Spinal cord (tissue), 9 donors: ENCODE measurements at regions not wholly inside any gene's neighbourhood (a gene's known extent, or its start where the extent isn't known, plus 50 kb on each side); places are given as distances from the start of the nearest gene placed in this dataset.
"Not testable (repeated sequence)": the region's sequence is repeated elsewhere in the genome, so short reads cannot be mapped to it uniquely, and the experiment has no call there.

ENCODE experiments used
- DNase-seq, 6 donors: peaks; one replicate each; pipeline versions ENCODE4 v3.0.0 to v3.0.0-alpha.2; 2013 to 2015; ENCODE audit warnings: low spot score in 6 of 6, low read depth in 4 of 6
- H3K27ac ChIP-seq: one replicate; pipeline ENCODE4 v1.5.1; 2013; ENCODE audit warnings: low read depth, low read length, control low read depth
- H3K27me3 ChIP-seq: one replicate; pipeline ENCODE4 v1.6.1; 2013; ENCODE audit warnings: low read length; ENCODE audit not compliant: control insufficient read depth, insufficient read depth
- H3K36me3 ChIP-seq: one replicate; pipeline ENCODE4 v1.6.1; 2013; ENCODE audit warnings: low read length; ENCODE audit not compliant: control insufficient read depth, insufficient read depth
- H3K4me1 ChIP-seq: one replicate; pipeline ENCODE4 v1.6.1; 2013; ENCODE audit warnings: low read length; ENCODE audit not compliant: control insufficient read depth, insufficient read depth
- H3K4me3 ChIP-seq: one replicate; pipeline ENCODE4 v1.5.1; 2013; ENCODE audit warnings: low read depth, low read length, control low read depth
- H3K9me3 ChIP-seq: one replicate; pipeline ENCODE4 v1.6.1; 2013; ENCODE audit warnings: low read length; ENCODE audit not compliant: control insufficient read depth, insufficient read depth
- WGBS: methylation state at CpG from one replicate; pipeline ENCODE4 v1.1.5; 2013; ENCODE audit warnings: missing lambda C conversion rate; ENCODE audit not compliant: insufficient coverage; 5-methylcytosine and 5-hydroxymethylcytosine counted together
- donor health status: healthy.

DNA sequence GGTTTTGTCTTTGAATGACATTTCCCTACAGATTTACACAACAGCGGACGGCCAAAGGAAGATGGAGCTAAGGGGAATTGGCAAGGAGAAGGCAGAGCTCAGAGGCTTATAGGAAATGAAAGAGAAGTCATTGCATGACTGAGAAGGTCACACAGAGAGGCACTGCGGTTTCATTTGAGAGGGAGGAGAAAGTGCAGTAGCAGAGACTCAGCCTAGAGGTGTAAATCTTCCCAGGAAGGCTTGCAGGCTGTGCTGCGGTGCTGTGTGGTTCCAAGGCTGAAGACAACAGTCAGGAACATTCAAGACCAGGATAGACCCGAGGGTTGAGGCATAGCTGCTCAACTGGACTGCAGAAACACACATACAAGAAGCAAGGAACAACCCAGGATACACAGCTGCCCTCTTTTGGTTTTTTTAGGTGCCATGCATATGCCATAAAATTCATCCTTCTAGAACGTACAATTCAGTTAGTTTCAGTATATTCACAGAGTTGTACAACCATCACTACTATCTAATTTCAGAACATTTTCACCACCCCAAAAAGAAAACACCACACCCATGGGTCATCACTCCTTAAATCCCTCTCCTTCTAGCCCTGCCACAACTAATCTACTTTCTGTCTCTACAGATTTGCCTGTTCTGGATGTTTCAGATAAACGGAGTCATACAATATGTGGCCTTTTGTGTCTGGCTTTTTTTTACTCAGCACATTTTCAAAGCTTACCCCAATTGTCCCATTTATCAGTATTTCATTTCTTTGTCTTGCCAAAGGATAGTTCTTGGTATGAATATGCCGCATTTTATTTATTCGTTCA lies 313.5 kb downstream of the ANAPC1 start:
- H3K36me3 ChIP-seq, H3K9me3 ChIP-seq, H3K4me1 ChIP-seq, H3K4me3 ChIP-seq, H3K27ac ChIP-seq, H3K27me3 ChIP-seq, DNase-seq: not testable (repeated sequence)
- WGBS, result no CpG with 5 or more reads among the region's 9 CpGs

DNA sequence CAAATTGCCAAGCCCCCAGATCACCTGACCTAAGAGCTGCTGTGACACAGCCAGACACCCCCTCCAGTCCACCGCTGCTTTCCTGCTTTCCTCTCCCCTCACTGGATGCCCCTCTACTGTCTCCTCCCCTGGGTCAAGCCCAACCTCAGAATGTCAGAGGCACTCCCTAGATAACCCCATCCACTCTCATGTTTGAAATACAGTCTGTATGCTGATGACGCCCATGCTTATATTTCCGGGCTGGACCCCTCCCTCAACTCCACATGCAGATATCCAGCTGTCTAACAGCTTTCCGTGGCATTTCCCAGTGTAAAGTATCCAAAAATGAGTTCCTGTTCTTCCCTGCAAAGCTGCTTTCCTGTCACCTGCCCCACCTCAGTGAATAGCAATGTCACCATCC lies 309.2 kb downstream of the ANAPC1 start:
- 100% methylated on average over 1 of the region's 4 CpGs for WGBS
- H3K27ac ChIP-seq, H3K4me1 ChIP-seq, H3K27me3 ChIP-seq, H3K36me3 ChIP-seq, H3K4me3 ChIP-seq, DNase-seq, H3K9me3 ChIP-seq: not testable (repeated sequence)

DNA sequence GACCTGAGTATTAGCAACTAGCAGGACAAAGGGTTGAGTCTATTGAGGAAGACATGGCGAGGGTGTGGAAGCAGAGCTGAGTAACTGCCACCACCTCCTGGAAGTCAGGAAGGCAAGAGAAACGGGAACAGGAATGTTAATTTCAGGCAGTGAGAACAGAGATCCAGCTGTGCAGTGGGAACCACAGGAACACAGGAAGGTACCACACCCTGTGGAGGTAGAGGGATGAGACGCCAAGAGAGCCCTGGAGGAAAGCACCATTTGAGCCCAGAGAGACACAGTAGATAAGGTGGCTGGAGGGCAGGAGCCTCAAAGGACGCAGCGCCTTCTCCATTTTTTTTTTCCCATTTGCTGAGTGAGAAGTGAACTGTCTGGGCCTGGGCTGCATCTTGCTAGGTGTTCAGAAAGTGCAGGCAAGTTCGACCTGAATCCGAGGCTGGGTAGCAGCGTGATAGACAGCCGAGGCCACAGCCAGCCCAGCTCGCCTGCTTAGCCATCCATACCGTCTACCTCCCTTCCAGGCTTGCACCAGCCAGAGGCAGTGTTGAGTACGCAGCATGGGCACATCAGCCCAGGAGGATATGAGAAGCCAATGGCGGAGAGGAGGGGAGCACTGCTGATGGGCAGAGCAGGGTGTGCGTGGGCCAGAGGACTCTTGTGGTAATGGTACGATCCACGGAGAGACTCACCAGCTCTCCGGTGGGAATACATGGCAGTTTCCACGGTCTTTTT lies 306.7 kb downstream of the ANAPC1 start:
- H3K36me3 ChIP-seq, H3K9me3 ChIP-seq, DNase-seq, H3K4me3 ChIP-seq, H3K27me3 ChIP-seq, H3K27ac ChIP-seq, H3K4me1 ChIP-seq: not testable (repeated sequence)
- 95% methylated on average over 6 of the region's 18 CpGs for WGBS

GRCh38 chr2:111579500-111580134 lies 304.4 kb downstream of the ANAPC1 start:
- H3K27me3 ChIP-seq, DNase-seq, H3K4me3 ChIP-seq, H3K9me3 ChIP-seq, H3K36me3 ChIP-seq, H3K4me1 ChIP-seq, H3K27ac ChIP-seq: not testable (repeated sequence)
- WGBS, result 94% methylated on average over 4 of the region's 10 CpGs

DNA sequence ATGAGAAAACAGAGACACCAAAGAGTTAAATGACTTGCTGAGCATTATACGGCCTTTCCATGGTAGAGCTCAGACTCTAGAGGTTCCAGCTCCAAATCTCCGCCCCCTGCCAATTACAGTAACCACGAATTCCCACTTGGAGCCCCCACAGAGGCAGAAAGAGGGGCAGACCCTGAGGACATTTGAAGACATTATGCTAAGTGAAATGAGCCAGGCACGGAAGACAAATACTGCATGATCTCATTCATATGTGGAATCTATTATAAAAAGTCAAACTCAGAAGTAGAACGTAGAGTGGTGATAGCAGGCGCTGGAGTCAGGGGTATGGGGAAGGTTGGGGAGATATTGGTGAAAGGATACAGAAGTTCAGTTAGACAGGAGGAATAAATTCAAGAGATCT lies 303.4 kb downstream of the ANAPC1 start:
- H3K4me3 ChIP-seq, H3K36me3 ChIP-seq, H3K4me1 ChIP-seq, DNase-seq, H3K9me3 ChIP-seq, H3K27ac ChIP-seq, H3K27me3 ChIP-seq: not testable (repeated sequence)
- no CpG with 5 or more reads among the region's 6 CpGs for WGBS

DNA sequence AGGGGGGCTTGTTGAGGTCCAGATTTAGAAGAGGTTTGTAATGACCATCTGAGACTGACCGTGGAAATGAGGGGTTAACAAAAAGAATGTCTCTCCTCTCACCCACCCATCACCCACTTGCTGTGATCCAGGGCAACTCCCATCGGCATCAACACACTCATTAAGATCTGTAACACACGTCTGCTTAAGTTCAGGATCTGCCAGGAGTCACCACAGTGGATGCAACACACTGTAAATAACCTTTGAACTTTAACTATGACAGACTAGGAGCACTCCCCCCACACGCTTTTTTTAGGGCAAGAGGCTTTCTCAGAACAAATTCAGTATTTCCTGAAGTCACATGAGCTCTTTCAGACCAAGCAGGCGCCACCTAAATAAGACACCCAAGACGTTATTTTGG lies 301.9 kb downstream of the ANAPC1 start:
- DNase-seq, H3K27me3 ChIP-seq, H3K4me1 ChIP-seq, H3K36me3 ChIP-seq, H3K9me3 ChIP-seq, H3K4me3 ChIP-seq, H3K27ac ChIP-seq: not testable (repeated sequence)
- WGBS, result 63% methylated on average over 4 of the region's 6 CpGs

- H3K4me3 ChIP-seq, H3K4me1 ChIP-seq, H3K36me3 ChIP-seq, H3K27me3 ChIP-seq, H3K9me3 ChIP-seq, H3K27ac ChIP-seq, DNase-seq: not testable (repeated sequence)
- WGBS, result no CpG with 5 or more reads among the region's 3 CpGs
These were observed 300.5 kb downstream of the ANAPC1 start for GRCh38 chr2:111583480-111583879.

GRCh38 chr2:111584540-111584939 lies 299.5 kb downstream of the ANAPC1 start:
- not testable (repeated sequence) for DNase-seq, H3K4me3 ChIP-seq, H3K27me3 ChIP-seq, H3K27ac ChIP-seq, H3K4me1 ChIP-seq, H3K9me3 ChIP-seq, H3K36me3 ChIP-seq
- WGBS, result no CpG with 5 or more reads among the region's 2 CpGs

- WGBS, result no CpG with 5 or more reads among the region's 6 CpGs
- not testable (repeated sequence) for H3K4me1 ChIP-seq, H3K4me3 ChIP-seq, H3K27ac ChIP-seq, H3K27me3 ChIP-seq, H3K9me3 ChIP-seq, H3K36me3 ChIP-seq, DNase-seq
These were observed 299.0 kb downstream of the ANAPC1 start for GRCh38 chr2:111584950-111585349.

GRCh38 chr2:111586014-111586413 lies 298.0 kb downstream of the ANAPC1 start:
- not testable (repeated sequence) for H3K27ac ChIP-seq, H3K9me3 ChIP-seq, H3K27me3 ChIP-seq, H3K4me1 ChIP-seq, H3K36me3 ChIP-seq, DNase-seq, H3K4me3 ChIP-seq
- WGBS, result no CpG with 5 or more reads among the region's 2 CpGs
